Left renal cortex interstitium (tissue), 4 donors: ENCODE measurements at regions not wholly inside any gene's neighbourhood (a gene's known extent, or its start where the extent isn't known, plus 50 kb on each side); places are given as distances from the start of the nearest gene placed in this dataset.

Source experiments
- DNase-seq, 4 donors: peaks; one replicate each; pipeline ENCODE4 v3.0.0-alpha.2; 2013; ENCODE audit warnings: low read depth in 4 of 4, low spot score in 2 of 4, missing footprints in 1 of 4

DNA sequence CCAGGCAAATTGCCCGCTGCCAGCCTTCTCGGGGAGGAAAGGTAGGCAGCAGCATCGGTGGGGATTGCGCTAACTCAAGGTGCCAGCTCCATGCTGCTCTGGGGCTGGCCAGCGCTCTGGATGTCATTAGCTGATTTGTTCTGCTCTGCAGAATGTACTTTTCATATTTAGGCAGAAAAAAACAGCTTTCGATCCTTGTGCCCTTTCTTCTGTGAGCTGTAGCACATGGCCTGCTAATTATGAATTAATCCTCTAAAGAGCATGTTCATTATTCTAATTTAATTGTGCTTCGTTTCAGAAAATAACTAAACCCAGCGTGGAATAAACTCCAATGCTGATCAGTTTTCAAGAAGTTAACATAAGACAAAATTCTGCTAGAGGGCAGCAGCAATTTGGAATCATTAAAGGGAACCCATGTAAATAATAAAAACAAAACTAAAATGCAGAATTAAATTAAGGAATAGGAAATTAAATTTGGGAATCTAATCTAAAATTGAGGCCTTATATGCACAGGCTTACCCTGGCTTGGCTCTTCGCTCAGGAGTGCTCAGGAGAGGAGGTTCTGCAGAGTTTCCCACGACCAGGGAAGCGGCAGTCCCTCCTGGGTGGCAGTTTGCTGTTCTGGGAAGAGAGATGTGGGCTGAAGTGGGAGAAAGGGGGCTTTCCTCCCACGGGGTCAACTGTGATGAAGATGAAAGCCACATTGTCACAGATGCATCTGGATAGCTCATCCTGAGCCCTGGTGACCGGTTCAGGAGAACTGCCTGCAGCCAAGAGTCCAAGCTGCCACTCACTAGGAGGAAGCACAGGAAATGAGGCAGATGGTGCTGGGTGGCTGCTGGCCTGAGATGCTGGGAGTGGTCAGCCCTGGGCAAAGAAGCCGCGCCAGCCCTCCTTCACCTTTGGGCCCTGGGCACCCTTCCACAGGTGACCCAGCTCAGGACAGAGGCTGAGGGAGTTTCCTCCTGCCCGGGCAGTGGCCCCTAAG is 93.2 kb upstream of the PKDCC start:
- no peak for DNase-seq

DNA sequence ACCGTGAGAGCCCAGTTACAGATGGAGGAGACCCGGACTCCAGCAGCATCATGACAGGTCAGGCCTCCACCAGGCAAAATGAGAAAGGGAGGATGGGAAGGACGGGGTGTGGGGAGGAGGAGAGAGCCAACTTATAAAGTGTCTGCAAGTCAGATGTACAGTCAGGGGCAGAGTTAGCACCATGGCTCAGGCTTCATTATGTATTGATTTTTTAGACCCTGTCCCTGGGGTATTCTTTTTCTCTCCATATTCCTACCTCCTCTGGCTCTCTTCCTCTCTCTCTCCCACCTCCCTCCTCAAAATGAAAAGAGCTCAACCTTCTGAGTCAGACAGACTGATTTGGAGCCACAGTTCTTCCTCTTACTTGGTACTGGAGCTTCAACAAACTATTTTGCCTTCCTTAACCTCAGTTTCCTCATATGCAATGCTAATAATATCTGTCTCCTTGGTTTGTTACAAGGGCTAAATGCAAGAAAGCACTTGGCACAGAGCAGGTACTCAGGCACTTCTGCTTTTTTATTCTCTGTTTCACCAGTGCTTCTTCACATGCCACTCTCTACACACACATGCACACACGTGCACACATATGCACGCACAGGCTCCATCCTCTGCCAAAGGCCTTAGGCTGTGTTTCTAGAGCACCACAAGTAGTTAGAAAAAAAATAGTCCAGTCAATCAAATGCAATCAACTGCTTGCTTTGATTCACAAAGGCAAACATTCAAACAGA is 92.3 kb upstream of the PKDCC start:
- no peak for DNase-seq

DNA sequence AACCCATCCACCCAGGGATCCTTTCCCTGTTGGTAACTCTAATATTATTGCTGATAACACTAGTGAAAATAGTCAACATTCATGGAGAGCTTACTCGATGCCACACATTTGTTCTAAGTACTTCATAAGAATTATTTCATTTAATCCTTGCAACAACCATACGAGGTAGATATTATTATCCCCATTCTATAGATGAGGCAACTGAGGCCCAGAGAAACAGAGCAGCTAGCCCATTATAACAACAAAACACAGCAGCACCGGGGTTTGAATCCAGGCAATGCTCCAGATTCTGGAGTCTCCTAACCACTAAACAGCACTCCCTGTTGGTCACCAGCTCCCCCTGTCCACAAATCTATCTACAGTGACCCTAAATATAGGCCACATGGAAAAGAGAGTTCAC is 90.4 kb upstream of the PKDCC start:
- DNase-seq, result no peak

- DNase-seq, result no peak
These were observed 89.6 kb upstream of the PKDCC start for GRCh38 chr2:41958251-41958650.

- DNase-seq, result no peak
These were observed 89.0 kb upstream of the PKDCC start for GRCh38 chr2:41958775-41959174.

DNA sequence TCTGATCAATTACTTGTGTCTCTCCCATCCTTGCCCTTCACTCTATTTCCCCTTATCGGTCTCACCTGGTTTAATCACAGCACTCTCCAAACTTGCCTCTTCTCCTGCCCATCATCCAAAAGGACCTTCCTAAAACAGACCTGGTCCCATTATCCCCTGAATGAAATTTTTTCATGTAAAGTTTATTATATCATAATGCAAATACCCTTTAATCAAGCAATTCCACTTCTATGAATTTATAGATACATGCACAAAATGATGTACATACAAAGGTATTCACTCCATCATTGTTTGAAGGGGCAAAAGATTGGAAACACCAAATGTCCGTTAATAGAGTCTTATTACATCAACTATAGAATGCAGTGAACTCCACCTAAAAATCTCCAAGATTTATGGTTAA is 88.1 kb upstream of the PKDCC start:
- DNase-seq, result no peak

DNA sequence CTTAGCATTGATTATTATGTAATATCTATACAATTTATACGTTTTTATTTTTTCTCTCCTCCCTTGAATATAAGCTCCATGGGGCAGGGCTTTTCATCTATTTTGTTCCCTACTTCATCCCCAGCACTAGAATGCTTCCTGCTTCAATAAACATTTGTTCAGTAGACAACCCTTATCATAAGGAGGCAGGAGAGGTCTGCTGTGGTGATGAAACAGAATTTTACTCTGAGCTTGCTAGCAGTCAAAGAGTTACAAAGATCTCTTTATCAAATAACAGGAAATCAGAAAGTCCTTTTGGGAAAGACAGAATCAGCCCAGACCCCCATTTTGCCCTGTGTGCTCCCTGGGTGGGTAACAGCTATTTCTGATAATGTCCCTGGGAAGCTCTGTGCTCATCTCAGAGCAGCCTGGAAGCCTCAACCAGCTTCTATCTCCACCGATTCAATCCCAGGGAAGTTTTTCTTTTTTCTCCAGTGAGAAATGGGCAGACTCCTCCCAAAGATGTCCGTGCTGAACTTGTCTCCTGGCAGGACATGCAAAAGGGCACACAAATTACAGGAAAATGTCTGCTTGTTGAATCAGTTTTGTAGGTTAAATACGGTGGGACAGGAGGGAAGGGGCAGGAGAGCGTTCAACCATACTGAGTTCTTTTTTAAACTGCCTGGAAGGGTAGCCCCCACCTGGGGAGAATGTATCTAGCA is 84.7 kb upstream of the PKDCC start:
- no peak for DNase-seq

DNA sequence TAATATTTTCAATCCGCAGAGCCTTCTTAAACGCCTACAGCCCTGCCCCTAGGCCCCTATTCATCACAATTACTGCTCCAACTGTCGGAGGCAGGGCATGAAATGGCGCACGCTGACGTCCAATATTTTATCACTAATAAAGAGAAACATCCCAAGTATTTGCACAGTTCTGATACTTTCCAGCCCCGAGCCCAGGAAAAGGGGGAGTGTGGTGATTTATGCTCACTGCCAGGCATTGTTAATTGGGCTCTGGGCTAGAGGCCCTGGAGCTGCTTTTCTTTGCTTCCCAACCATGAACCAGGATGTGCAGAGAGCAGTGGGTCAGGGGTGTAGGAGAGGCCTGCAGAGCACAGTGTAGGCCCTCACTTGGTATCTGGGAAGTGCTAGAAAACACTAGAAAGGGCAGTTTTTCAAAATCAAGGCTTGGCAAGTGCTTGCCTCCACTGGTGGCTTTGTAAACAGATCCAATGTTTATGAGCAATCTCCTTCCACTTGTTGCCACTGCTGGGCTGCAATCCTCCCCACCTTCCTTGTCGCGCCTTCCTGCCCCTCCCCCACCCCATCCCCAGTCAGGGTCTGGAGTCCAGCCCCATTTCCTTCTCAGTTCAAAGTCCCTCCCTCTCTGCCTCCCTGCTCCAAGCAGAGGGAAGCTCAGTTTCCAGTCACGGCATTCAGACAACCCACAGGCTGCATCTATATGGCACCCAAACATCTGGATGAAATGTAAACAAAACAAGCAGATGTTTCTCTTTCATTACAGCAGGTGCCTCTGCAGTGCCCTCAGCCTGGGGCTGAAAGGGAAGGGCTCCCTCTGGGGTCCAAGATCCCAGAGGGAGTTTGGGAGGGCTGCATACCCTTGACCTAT is 83.9 kb upstream of the PKDCC start:
- DNase-seq, result peak in 3 of 4 donors; percentile 85 to 94 (median 90)

GRCh38 chr2:41965173-41965908 is 82.5 kb upstream of the PKDCC start:
- DNase-seq, result no peak

DNA sequence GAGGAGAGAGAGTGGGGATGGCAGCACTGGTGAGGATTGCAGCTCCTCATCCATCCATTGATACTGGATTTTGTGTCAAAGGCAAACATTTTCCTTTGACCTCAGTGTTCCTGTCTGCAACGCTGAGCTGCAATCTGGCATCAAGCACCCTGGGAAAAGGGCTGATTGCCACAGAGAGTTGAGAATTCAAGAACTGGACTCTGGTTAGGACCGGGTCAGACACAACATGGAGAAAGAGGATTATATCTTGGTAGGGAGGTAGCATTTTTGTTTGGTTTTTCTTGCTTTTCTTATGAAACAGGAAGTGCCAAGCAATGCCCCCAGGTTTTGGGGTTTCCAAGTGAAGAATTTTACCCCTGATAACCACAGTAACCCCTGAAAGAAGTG is 81.9 kb upstream of the PKDCC start:
- DNase-seq, result no peak

DNA sequence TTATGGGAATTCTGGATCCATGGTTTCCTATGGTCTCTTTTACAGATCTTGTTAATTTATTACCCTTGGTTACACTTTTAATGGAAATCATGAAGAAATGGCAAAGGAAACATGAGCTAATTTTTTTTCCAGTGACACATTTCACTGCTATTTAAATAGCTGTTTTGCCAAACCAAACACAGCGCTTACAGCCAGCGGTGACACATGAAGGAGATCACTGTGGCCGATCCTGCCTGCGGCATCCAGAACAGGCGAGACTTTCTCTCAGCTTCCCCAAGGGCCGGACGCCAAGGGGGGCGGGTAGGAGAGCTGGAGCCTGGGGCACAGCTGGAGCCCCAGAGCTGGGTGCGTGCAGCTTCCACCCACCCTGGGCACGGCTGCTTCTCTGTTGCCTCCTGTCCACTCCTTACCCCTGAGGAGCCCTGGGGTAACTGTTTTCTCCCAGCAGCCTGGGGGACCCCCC is 81.4 kb upstream of the PKDCC start:
- peak in 2 of 4 donors; percentile 54 to 78 for DNase-seq

DNA sequence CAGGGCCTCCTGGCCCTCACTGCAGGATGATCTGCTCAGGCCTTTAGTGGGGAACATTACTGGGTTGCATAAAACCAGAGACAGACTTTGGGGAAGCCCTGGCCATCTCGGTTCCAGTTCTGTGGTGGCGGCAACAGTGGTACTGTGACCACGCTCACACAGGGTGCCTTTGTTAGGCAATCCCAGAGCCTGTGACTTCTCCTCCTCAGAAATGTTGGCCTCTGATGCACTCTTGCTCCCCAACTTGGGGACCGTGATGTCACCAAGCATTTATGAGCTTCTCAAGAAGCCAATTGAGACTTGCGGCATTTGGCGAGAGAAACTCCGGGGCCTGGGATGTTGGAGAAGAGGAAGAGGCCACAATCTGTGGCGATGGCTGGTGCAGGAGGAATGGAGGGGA is 80.9 kb upstream of the PKDCC start:
- DNase-seq, result no peak

DNA sequence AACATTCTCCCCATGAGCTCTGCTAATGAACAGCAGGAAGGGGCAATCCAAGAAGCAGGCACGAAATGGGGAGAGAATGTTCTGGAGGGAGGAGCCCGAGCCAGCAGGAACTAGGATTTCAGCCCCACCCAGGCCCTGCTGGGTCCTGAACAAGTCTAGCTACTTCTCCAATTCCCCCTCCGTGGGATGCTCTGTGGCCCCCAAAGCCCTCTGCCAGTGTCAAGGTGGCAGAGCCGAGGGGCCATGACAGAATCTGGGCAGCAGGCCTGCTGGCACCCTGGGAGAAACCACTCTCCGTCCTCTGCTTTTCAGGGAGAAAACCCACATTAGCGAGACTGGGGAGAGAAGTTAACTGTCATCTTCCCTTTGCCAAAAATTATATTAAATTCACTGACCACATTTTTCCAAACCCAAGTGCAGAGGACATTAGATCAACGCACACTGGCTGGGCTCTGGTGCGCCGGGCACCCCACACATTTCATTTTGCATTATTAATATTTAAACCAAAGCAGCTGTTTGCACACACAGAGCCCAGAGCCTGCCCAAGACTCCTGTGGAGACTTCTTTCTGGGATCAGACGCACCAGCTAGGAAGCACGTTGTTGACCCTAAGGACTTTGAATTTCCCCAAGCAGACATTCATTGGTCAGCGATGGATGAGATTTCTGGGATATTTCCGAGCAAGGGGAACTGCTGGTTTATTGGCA is 80.2 kb upstream of the PKDCC start:
- no peak for DNase-seq

DNA sequence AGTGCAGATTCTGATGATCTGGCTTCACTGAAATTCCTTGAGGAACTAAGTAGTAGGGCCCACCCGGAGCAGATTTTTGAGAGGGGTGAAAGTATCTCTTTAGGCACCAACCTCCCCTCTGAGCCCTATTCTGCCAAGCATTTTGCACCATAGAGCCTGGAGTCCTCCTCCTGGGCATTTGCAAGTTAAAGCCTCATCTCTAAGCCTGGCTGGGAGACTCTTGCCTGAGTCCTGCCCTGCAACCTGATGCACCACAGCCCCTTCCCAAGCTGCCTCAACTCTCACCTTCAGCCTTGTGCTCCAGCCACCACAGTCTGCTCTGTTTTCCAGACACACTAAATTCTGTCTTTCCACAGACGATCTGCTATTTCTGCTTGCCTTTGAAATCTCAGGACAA is 79.6 kb upstream of the PKDCC start:
- no peak for DNase-seq

DNA sequence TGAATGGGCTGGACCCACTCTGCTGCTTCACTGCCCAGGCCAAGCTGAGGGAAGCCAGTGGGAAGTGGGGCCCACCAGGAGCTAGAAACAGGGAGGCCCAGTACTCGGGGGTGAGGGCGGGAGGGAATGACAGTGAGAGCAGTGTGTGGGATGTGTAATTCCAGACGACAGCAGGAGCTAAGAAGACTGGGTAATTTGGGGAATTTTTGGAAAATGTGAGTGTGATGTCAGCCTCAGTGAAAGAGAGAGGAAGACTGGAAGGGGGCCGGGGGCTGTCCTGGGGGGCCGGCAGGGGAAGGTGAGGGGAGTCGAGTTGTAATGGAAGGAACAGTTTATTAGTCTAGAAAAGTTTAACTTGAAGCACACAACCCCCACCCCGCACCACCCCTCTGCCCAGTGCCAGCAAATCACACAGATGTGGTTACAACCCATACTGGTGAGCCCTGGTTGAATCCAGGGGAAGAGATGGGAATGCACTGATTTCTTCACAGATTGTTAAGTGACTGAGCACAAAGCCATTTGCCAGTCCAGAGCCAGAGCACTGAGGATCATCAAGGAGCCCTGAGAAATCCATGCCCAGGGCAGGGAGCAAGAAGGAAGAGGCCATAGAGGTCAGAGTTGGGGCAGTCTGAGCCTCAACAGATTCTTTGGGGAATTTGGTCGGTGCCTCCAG is 76.7 kb upstream of the PKDCC start:
- DNase-seq, result no peak

DNA sequence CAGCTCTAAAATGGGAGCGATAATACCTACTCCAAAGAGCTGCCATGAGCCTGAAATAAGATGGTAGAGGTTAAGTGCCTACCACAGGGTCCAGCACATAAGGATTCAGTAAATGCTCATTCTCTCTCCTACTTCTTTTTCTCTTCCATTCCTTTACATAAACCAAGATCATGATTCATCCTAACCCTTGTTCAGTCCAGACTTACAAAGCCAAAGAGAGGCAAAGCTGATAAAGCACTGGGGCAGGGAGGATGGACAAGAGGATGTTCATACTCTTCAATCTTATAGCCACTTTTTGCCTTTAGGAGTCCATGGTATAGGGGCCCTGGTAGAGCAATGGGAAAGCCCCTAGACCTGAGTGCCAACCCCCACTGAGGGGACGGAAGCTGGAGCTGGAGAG is 75.6 kb upstream of the PKDCC start:
- DNase-seq, result no peak

- no peak for DNase-seq
These were observed 75.0 kb upstream of the PKDCC start for GRCh38 chr2:41972819-41973218.

DNA sequence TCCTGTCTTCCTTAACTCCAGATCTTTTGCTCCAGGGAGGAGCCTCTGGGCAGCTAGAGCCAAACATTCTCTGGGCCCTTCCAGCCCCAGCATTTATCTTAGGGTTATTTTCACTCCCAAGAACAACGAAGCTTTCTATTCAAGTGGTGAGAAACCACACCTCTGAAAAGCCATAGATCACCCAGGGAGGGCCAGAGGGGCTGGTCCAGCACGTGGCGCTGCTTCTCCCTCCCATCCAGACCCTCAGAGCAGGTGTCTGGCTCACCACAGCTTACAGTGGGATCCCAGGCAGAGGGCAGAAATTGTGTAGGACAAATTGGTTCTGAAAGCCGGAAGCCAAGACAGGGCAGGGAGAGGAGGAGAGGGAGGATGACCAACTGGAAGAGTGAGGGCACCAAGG is 74.0 kb upstream of the PKDCC start:
- DNase-seq, result no peak
